ENCODE measurements at regions not wholly inside any gene's neighbourhood (a gene's known extent, or its start where the extent isn't known, plus 50 kb on each side); places are given as distances from the start of the nearest gene placed in this dataset.
"Not testable (repeated sequence)": the region's sequence is repeated elsewhere in the genome, so short reads cannot be mapped to it uniquely, and the experiment has no call there.

- no peak for DNase-seq (ENCODE audit: low read depth)
Observed at GRCh38 chr18:25560369-25560768, 208.4 kb upstream of the ZNF521 start.

- DNase-seq (ENCODE audit: low read depth), result no peak
Observed at GRCh38 chr18:25557011-25557410, 205.0 kb upstream of the ZNF521 start.

- DNase-seq (ENCODE audit: low read depth), result no peak
Observed at GRCh38 chr18:25553631-25554263, 201.8 kb upstream of the ZNF521 start.

GRCh38 chr18:25544546-25545287, 192.8 kb upstream of the ZNF521 start:
- DNase-seq (ENCODE audit: low read depth), result no peak

- DNase-seq (ENCODE audit: low read depth), result no peak
Observed at GRCh38 chr18:25538175-25538922, 186.4 kb upstream of the ZNF521 start.

GRCh38 chr18:25535495-25535894, 183.5 kb upstream of the ZNF521 start:
- DNase-seq (ENCODE audit: low read depth), result no peak

- DNase-seq (ENCODE audit: low read depth), result no peak
Observed at GRCh38 chr18:25534401-25534800, 182.4 kb upstream of the ZNF521 start.

- DNase-seq (ENCODE audit: low read depth), result no peak
Observed at GRCh38 chr18:25533218-25533617, 181.3 kb upstream of the ZNF521 start.

- DNase-seq (ENCODE audit: low read depth), result no peak
Observed at GRCh38 chr18:25531207-25531606, 179.2 kb upstream of the ZNF521 start.

- not testable (repeated sequence) for DNase-seq (ENCODE audit: low read depth)
Observed at GRCh38 chr18:25525789-25526188, 173.8 kb upstream of the ZNF521 start.

GRCh38 chr18:25518716-25519053, 166.7 kb upstream of the ZNF521 start:
- DNase-seq (ENCODE audit: low read depth), result no peak

- DNase-seq (ENCODE audit: low read depth), result no peak
Observed at GRCh38 chr18:25517881-25518715, 166.1 kb upstream of the ZNF521 start.

- no peak for DNase-seq (ENCODE audit: low read depth)
Observed at GRCh38 chr18:25516747-25517498, 165.0 kb upstream of the ZNF521 start.

- DNase-seq (ENCODE audit: low read depth), result no peak
Observed at GRCh38 chr18:25516121-25516520, 164.2 kb upstream of the ZNF521 start.

- DNase-seq (ENCODE audit: low read depth), result no peak
Observed at GRCh38 chr18:25510096-25510495, 158.1 kb upstream of the ZNF521 start.

GRCh38 chr18:25503567-25504081, 151.7 kb upstream of the ZNF521 start:
- DNase-seq (ENCODE audit: low read depth), result no peak

- DNase-seq (ENCODE audit: low read depth), result no peak
Observed at GRCh38 chr18:25497151-25497794, 145.3 kb upstream of the ZNF521 start.

GRCh38 chr18:25496544-25496943, 144.6 kb upstream of the ZNF521 start:
- DNase-seq (ENCODE audit: low read depth), result no peak

GRCh38 chr18:25495606-25496005, 143.6 kb upstream of the ZNF521 start:
- DNase-seq (ENCODE audit: low read depth), result no peak

- DNase-seq (ENCODE audit: low read depth), result no peak
Observed at GRCh38 chr18:25494888-25495287, 142.9 kb upstream of the ZNF521 start.

- no peak for DNase-seq (ENCODE audit: low read depth)
Observed at GRCh38 chr18:25493401-25493800, 141.4 kb upstream of the ZNF521 start.

Data from T follicular helper cell (primary cell).